ENCODE measurements at regions not wholly inside any gene's neighbourhood (a gene's known extent, or its start where the extent isn't known, plus 50 kb on each side); places are given as distances from the start of the nearest gene placed in this dataset.

DNA sequence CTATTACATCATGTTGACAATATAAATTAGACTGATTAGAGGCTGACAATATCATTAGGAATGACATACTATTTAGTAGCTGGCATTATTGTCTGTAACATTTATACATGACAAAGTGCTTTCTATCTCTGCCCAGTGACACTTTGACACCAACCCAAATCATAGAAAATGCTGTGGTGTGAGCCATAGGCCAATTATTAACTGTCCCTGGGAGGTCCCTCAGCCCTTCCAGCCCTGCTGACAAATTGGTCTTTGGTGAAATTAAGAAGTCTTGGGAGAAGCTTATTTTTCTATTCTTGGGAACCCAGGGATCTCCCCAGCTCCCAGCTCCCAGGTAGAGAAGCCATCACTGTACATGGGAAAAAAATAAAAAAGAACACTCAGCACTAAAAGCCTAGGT is 179.6 kb downstream of the AIPL1 start:
- TF ChIP-seq POLR2A (IDR thresholded peaks at IDR 0.05) (no peak), CTCF (IDR thresholded peaks at IDR 0.05) (no peak)
